ENCODE measurements at regions not wholly inside any gene's neighbourhood (a gene's known extent, or its start where the extent isn't known, plus 50 kb on each side); places are given as distances from the start of the nearest gene placed in this dataset.

GRCh38 chr12:19681007-19681406, 241.7 kb downstream of the AEBP2 start:
- TF ChIP-seq CTCF (IDR thresholded peaks at IDR 0.05): no peak
- H3K9me3 ChIP-seq: peaks cover 0 to 10% (median 0%) of the 10 kb centered on the region in 3 donors
- intact Hi-C loops (cut with DNase I; ENCODE audit: low total_unique reads): no loop called here
- DNase-seq: no peak
- H3K4me3 ChIP-seq: no peak overlapping the region
- no peaks in the 10 kb centered on the region for H3K36me3 ChIP-seq
- H3K4me1 ChIP-seq: peaks cover 0 to 19% (median 4%) of the 10 kb centered on the region in 4 donors
- no peak overlapping the region for H3K27ac ChIP-seq
- no peaks in the 10 kb centered on the region for H3K27me3 ChIP-seq

- Histone ChIP-seq H3K4me3 (no peak overlapping the region), H3K27ac (peak overlapping the region; percentile 70 to 75), H3K9me3 (peaks cover 0 to 10% (median 0%) of the 10 kb centered on the region in 3 donors), H3K27me3 (no peaks in the 10 kb centered on the region), H3K4me1 (peaks cover 0 to 20% (median 4%) of the 10 kb centered on the region in 4 donors), H3K36me3 (no peaks in the 10 kb centered on the region)
- TF ChIP-seq CTCF (IDR thresholded peaks at IDR 0.05): no peak
- DNase-seq: no peak
- intact Hi-C loops (cut with DNase I; ENCODE audit: low total_unique reads): no loop called here
These were observed 244.1 kb downstream of the AEBP2 start for GRCh38 chr12:19683178-19683927.

- no peaks in the 10 kb centered on the region for H3K27me3 ChIP-seq
- no peak for DNase-seq
- H3K27ac ChIP-seq: no peak overlapping the region
- intact Hi-C loops (cut with DNase I; ENCODE audit: low total_unique reads): no loop called here
- H3K36me3 ChIP-seq: no peaks in the 10 kb centered on the region
- H3K9me3 ChIP-seq: no peaks in the 10 kb centered on the region
- no peak overlapping the region for H3K4me3 ChIP-seq
- H3K4me1 ChIP-seq: peaks cover 0 to 35% (median 4%) of the 10 kb centered on the region in 4 donors
- TF ChIP-seq CTCF (IDR thresholded peaks at IDR 0.05): no peak
These were observed 248.1 kb downstream of the AEBP2 start for GRCh38 chr12:19687371-19687770.

GRCh38 chr12:19688532-19688931, 249.2 kb downstream of the AEBP2 start:
- Histone ChIP-seq H3K4me1 (peaks cover 0 to 26% (median 1%) of the 10 kb centered on the region in 4 donors), H3K9me3 (no peaks in the 10 kb centered on the region), H3K36me3 (no peaks in the 10 kb centered on the region), H3K27ac (no peak overlapping the region), H3K4me3 (no peak overlapping the region), H3K27me3 (no peaks in the 10 kb centered on the region)
- no peak for DNase-seq
- intact Hi-C loops (cut with DNase I; ENCODE audit: low total_unique reads): no loop called here
- no peak for TF ChIP-seq CTCF (IDR thresholded peaks at IDR 0.05)

GRCh38 chr12:19689226-19689625, 249.9 kb downstream of the AEBP2 start:
- no peak for TF ChIP-seq CTCF (IDR thresholded peaks at IDR 0.05)
- Histone ChIP-seq H3K9me3 (no peaks in the 10 kb centered on the region), H3K36me3 (no peaks in the 10 kb centered on the region), H3K27me3 (no peaks in the 10 kb centered on the region), H3K4me1 (peaks cover 0 to 22% (median 0%) of the 10 kb centered on the region in 4 donors), H3K4me3 (no peak overlapping the region), H3K27ac (no peak overlapping the region)
- DNase-seq: no peak
- intact Hi-C loops (cut with DNase I; ENCODE audit: low total_unique reads): no loop called here
